Hepatocyte (in vitro differentiated cells): ENCODE measurements at regions not wholly inside any gene's neighbourhood (a gene's known extent, or its start where the extent isn't known, plus 50 kb on each side); places are given as distances from the start of the nearest gene placed in this dataset.

Experiments
- DNase-seq: peaks from one replicate; pipeline ENCODE4 v3.0.0-alpha.2; 2016; ENCODE audit warnings: low spot score
- H2AFZ ChIP-seq: fragments of 200-600 bp; sonication (generic); 2 replicates; pipeline ENCODE4 v1.6.0; 2016; ENCODE audit warnings: antibody characterized with exemption, mild to moderate bottlenecking
- H3K27ac ChIP-seq: fragments of 200-600 bp; sonication (generic); 2 replicates; pipeline ENCODE4 v1.5.1; 2016; ENCODE audit warnings: mild to moderate bottlenecking
- H3K27me3 ChIP-seq: fragments of 200-600 bp; sonication (generic); 2 replicates; pipeline ENCODE4 v1.6.1; 2016
- H3K36me3 ChIP-seq: fragments of 200-600 bp; sonication (generic); replicated peaks from 2 replicates; pipeline ENCODE4 v1.5.1; 2016; ENCODE audit warnings: low read depth; ENCODE audit not compliant: insufficient read depth
- H3K4me1 ChIP-seq: fragments of 200-600 bp; sonication (generic); 2 replicates; pipeline ENCODE4 v1.5.1; 2016; ENCODE audit warnings: mild to moderate bottlenecking, moderate library complexity; ENCODE audit not compliant: insufficient read depth
- H3K4me2 ChIP-seq: fragments of 200-600 bp; sonication (generic); 2 replicates; pipeline ENCODE4 v1.6.0; 2016
- H3K4me3 ChIP-seq: fragments of 200-600 bp; sonication (generic); 2 replicates; pipeline ENCODE4 v1.5.1; 2016; ENCODE audit warnings: mild to moderate bottlenecking
- H3K79me2 ChIP-seq: fragments of 200-600 bp; sonication (generic); 2 replicates; pipeline ENCODE4 v1.6.0; 2017; ENCODE audit warnings: mild to moderate bottlenecking
- H3K9me2 ChIP-seq: fragments of 200-600 bp; sonication (generic); replicated peaks from 2 replicates; pipeline ENCODE4 v1.6.0; 2017; ENCODE audit warnings: mild to moderate bottlenecking; ENCODE audit not compliant: insufficient read depth
- H3K9me3 ChIP-seq: fragments of 200-600 bp; sonication (generic); 2 replicates; pipeline ENCODE4 v1.5.1; 2016; ENCODE audit warnings: low read depth, mild to moderate bottlenecking
- H4K20me1 ChIP-seq: fragments of 200-600 bp; sonication (generic); 2 replicates; pipeline ENCODE4 v1.6.0; 2016; ENCODE audit warnings: mild to moderate bottlenecking; ENCODE audit not compliant: insufficient read depth, poor library complexity, severe bottlenecking
- CTCF ChIP-seq: fragments of 200-600 bp; sonication (generic); IDR thresholded peaks from 2 replicates; pipeline ENCODE4 v1.5.1; 2016; ENCODE audit warnings: antibody characterized with exemption, mild to moderate bottlenecking; ENCODE audit not compliant: poor library complexity
- EZH2 ChIP-seq: fragments of 200-600 bp; sonication (generic); IDR thresholded peaks from 2 replicates; pipeline ENCODE4 v1.6.1; 2016; ENCODE audit warnings: antibody characterized with exemption, mild to moderate bottlenecking, borderline replicate concordance
- EZH2phosphoT487 ChIP-seq: fragments of 200-600 bp; sonication (generic); IDR thresholded peaks from one replicate; pipeline ENCODE4 v1.6.1; 2018; ENCODE audit warnings: antibody characterized with exemption, mild to moderate bottlenecking, low read depth, moderate library complexity; ENCODE audit not compliant: unreplicated experiment, severe bottlenecking
- WGBS: methylation state at CpG from one replicate; pipeline ENCODE4 v1.1.6; 2016; ENCODE audit warnings: low lambda C conversion rate; ENCODE audit errors: missing lambda C conversion rate; 5-methylcytosine and 5-hydroxymethylcytosine counted together

- Histone ChIP-seq H3K9me3 (no peaks in the 10 kb centered on the region), H3K4me2 (peak overlapping the region; percentile 14), H3K36me3 (no peaks in the 10 kb centered on the region), H3K27me3 (no peaks in the 10 kb centered on the region), H3K4me3 (no peak overlapping the region), H3K9me2 (no peaks in the 10 kb centered on the region), H3K79me2 (no peaks in the 10 kb centered on the region), H3K4me1 (peaks cover 16% of the 10 kb centered on the region), H2AFZ (no peak overlapping the region), H3K27ac (peak overlapping the region; percentile 59), H4K20me1 (no peaks in the 10 kb centered on the region)
- 74% methylated on average over 1 of the region's 1 CpG for WGBS
- TF ChIP-seq CTCF, result no peak
- TF ChIP-seq EZH2phosphoT487, result no peak
- no peak for TF ChIP-seq EZH2
- DNase-seq, result no peak
Measured at GRCh38 chr3:117875887-117876286, 1158.8 kb downstream of the IGSF11 start.

GRCh38 chr3:117880638-117881037 lies 1154.0 kb downstream of the IGSF11 start:
- DNase-seq, result no peak
- H3K9me2 ChIP-seq, result no peaks in the 10 kb centered on the region
- H3K4me2 ChIP-seq, result no peak overlapping the region
- no peaks in the 10 kb centered on the region for H3K79me2 ChIP-seq
- H3K4me3 ChIP-seq, result no peak overlapping the region
- H4K20me1 ChIP-seq, result no peaks in the 10 kb centered on the region
- TF ChIP-seq EZH2phosphoT487 (no peak), EZH2 (no peak), CTCF (no peak)
- no peaks in the 10 kb centered on the region for H3K4me1 ChIP-seq
- 64% methylated on average over 2 of the region's 2 CpGs for WGBS
- no peak overlapping the region for H2AFZ ChIP-seq
- no peak overlapping the region for H3K27ac ChIP-seq
- H3K27me3 ChIP-seq, result no peaks in the 10 kb centered on the region
- no peaks in the 10 kb centered on the region for H3K36me3 ChIP-seq
- no peaks in the 10 kb centered on the region for H3K9me3 ChIP-seq

GRCh38 chr3:117881210-117881609 lies 1153.4 kb downstream of the IGSF11 start:
- DNase-seq, result no peak
- Histone ChIP-seq H3K27me3 (no peaks in the 10 kb centered on the region), H4K20me1 (no peaks in the 10 kb centered on the region), H3K4me3 (no peak overlapping the region), H3K4me1 (no peaks in the 10 kb centered on the region), H3K9me2 (no peaks in the 10 kb centered on the region), H3K36me3 (no peaks in the 10 kb centered on the region), H3K79me2 (no peaks in the 10 kb centered on the region), H3K27ac (no peak overlapping the region), H3K9me3 (no peaks in the 10 kb centered on the region), H3K4me2 (no peak overlapping the region), H2AFZ (no peak overlapping the region)
- 90% methylated on average over 2 of the region's 2 CpGs for WGBS
- TF ChIP-seq EZH2, result no peak
- no peak for TF ChIP-seq CTCF
- TF ChIP-seq EZH2phosphoT487, result no peak

GRCh38 chr3:117885011-117885441 lies 1149.6 kb downstream of the IGSF11 start:
- Histone ChIP-seq H3K36me3 (no peaks in the 10 kb centered on the region), H3K27me3 (no peaks in the 10 kb centered on the region), H3K4me2 (no peak overlapping the region), H3K4me1 (no peaks in the 10 kb centered on the region), H3K9me3 (no peaks in the 10 kb centered on the region), H2AFZ (no peak overlapping the region), H3K9me2 (no peaks in the 10 kb centered on the region), H4K20me1 (no peaks in the 10 kb centered on the region), H3K4me3 (no peak overlapping the region), H3K27ac (no peak overlapping the region), H3K79me2 (no peaks in the 10 kb centered on the region)
- 50% methylated on average over 5 of the region's 5 CpGs for WGBS
- DNase-seq, result no peak
- TF ChIP-seq EZH2 (no peak), EZH2phosphoT487 (no peak), CTCF (no peak)
